WTC11 (cell line): ENCODE measurements at regions not wholly inside any gene's neighbourhood (a gene's known extent, or its start where the extent isn't known, plus 50 kb on each side); places are given as distances from the start of the nearest gene placed in this dataset.

ENCODE experiments used
- ATAC-seq: fragments of 200-7000 bp; cut with Tn5 transposase; 2 replicates; pipeline ENCODE4 v1.10.0; 2021; ENCODE audit warnings: mild to moderate bottlenecking, moderate library complexity
- CTCF ChIA-PET: fragments of 300-600 bp; sonication (Branson Sonifier 250); formaldehyde crosslinking; loops from one replicate; lab custom pipeline; 2021; ENCODE audit warnings: antibody characterized with exemption; lab: Charles Lee
- POLR2A ChIA-PET: fragments of 350-600 bp; sonication (Branson Sonifier 250); formaldehyde crosslinking; loops from one replicate; lab custom pipeline; 2021; ENCODE audit warnings: antibody characterized with exemption; lab: Charles Lee
- DNase-seq: peaks from one replicate; pipeline ENCODE4 v3.0.0; 2021; ENCODE audit warnings: low spot score
- H3K27ac Mint-ChIP-seq: 2 replicates; pipeline ENCODE4 v1.8.0; 2021; ENCODE audit warnings: mixed read lengths
- H3K27me3 Mint-ChIP-seq: 2 replicates; pipeline ENCODE4 v1.8.0; 2021; ENCODE audit warnings: low read depth, mild to moderate bottlenecking, moderate library complexity, mixed read lengths
- H3K36me3 Mint-ChIP-seq: 2 replicates; pipeline ENCODE4 v1.8.0; 2021; ENCODE audit warnings: mixed read lengths
- H3K4me1 Mint-ChIP-seq: 2 replicates; pipeline ENCODE4 v1.8.0; 2022; ENCODE audit warnings: mixed read lengths
- H3K4me3 Mint-ChIP-seq: 2 replicates; pipeline ENCODE4 v1.8.0; 2021; ENCODE audit warnings: mild to moderate bottlenecking, moderate library complexity, mixed read lengths
- H3K9me3 Mint-ChIP-seq: 2 replicates; pipeline ENCODE4 v1.8.0; 2021; ENCODE audit warnings: mixed read lengths
- ATF6 ChIP-seq: sonication (generic); formaldehyde crosslinking; IDR thresholded peaks from 2 replicates; pipeline ENCODE4 v1.8.1; 2023; ENCODE audit warnings: mild to moderate bottlenecking, missing genetic modification reagents
- CTCF ChIP-seq: fragments of 200-600 bp; IDR thresholded peaks from 2 replicates; pipeline ENCODE4 v1.8.0; 2022; ENCODE audit warnings: antibody characterized with exemption
- FOXP1 ChIP-seq: sonication (generic); formaldehyde crosslinking; IDR thresholded peaks from 2 replicates; pipeline ENCODE4 v1.8.0; 2022; ENCODE audit warnings: missing genetic modification reagents, mild to moderate bottlenecking, moderate library complexity, borderline replicate concordance
- KAT7 ChIP-seq: sonication (generic); formaldehyde crosslinking; IDR thresholded peaks from 2 replicates; pipeline ENCODE4 v1.8.1; 2023; ENCODE audit warnings: missing genetic modification reagents, mild to moderate bottlenecking, borderline replicate concordance
- NFE2L1 ChIP-seq: sonication (generic); formaldehyde crosslinking; IDR thresholded peaks from 2 replicates; pipeline ENCODE4 v1.8.1; 2023; ENCODE audit warnings: missing genetic modification reagents
- NR1H2 ChIP-seq: sonication (generic); formaldehyde crosslinking; IDR thresholded peaks from 2 replicates; pipeline ENCODE4 v1.9.0; 2021; ENCODE audit warnings: mild to moderate bottlenecking, moderate library complexity, missing genetic modification reagents
- OVOL2 ChIP-seq: fragments of 250-450 bp; sonication (Bioruptor Pico); IDR thresholded peaks from 2 replicates; pipeline ENCODE4 v1.9.0; 2021; ENCODE audit warnings: mild to moderate bottlenecking, borderline replicate concordance
- SMAD4 ChIP-seq: sonication (generic); formaldehyde crosslinking; IDR thresholded peaks from 2 replicates; pipeline ENCODE4 v1.8.0; 2022; ENCODE audit warnings: mild to moderate bottlenecking, missing genetic modification reagents
- TP53 ChIP-seq: sonication (generic); formaldehyde crosslinking; IDR thresholded peaks from 2 replicates; pipeline ENCODE4 v1.8.1; 2023; ENCODE audit warnings: mild to moderate bottlenecking, missing genetic modification reagents
- ZBTB21 ChIP-seq: sonication (generic); formaldehyde crosslinking; IDR thresholded peaks from 2 replicates; pipeline ENCODE4 v1.8.1; 2023; ENCODE audit warnings: mild to moderate bottlenecking, missing genetic modification reagents, borderline replicate concordance
- ZNF263 ChIP-seq: sonication (generic); formaldehyde crosslinking; IDR thresholded peaks from 2 replicates; pipeline ENCODE4 v1.8.1; 2022; ENCODE audit warnings: low read depth, mild to moderate bottlenecking, moderate library complexity, missing genetic modification reagents
- ZNF317 ChIP-seq: sonication (generic); formaldehyde crosslinking; IDR thresholded peaks from 2 replicates; pipeline ENCODE4 v1.8.1; 2023; ENCODE audit warnings: low read depth, mild to moderate bottlenecking, moderate library complexity, missing genetic modification reagents, borderline replicate concordance
- ZNF425 ChIP-seq: fragments of 250-450 bp; sonication (Bioruptor Pico); conservative IDR thresholded peaks from 2 replicates; pipeline ENCODE4 v1.9.0; 2021; ENCODE audit warnings: mild to moderate bottlenecking
- ZSCAN18 ChIP-seq: fragments of 250-450 bp; sonication (Bioruptor Pico); IDR thresholded peaks from 2 replicates; pipeline ENCODE4 v2.1.2; 2022; ENCODE audit warnings: mild to moderate bottlenecking, moderate library complexity
- TF ChIP-seq, protein P1 (sequence below): fragments of 250-450 bp; sonication (Bioruptor Pico); IDR thresholded peaks from 2 replicates; pipeline ENCODE4 v1.9.0; 2021; ENCODE audit warnings: mild to moderate bottlenecking
- TF ChIP-seq, protein P2 (sequence below): sonication (generic); formaldehyde crosslinking; IDR thresholded peaks from 2 replicates; pipeline ENCODE4 v1.8.1; 2022; ENCODE audit warnings: mild to moderate bottlenecking, moderate library complexity, missing genetic modification reagents

DNA sequence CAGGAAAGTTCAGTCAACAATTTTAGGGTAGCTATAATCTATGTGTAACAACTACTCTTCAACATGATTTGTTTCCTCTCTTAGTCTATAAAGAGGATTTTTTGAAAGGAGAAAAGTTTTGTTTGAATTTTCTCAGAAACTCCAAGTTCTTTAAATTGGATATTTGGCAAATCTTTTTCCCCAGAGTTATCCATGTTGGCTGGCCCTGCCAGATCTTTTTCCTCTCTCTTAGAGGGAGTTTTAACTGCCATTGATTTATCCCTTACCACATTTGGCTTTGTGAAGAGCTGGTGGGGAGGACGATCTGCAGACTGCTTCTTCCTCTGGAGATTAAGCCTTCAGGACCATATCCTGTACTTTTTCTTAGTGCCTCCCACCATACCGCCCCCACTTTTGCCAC is 64.9 kb upstream of the ROPN1 start:
- H3K27ac Mint-ChIP-seq, result no peak overlapping the region
- ATAC-seq, result no peak
- TF ChIP-seq CTCF (no peak), ZNF263 (CRISPR knock-in tag) (no peak), TP53 (CRISPR knock-in tag) (no peak), OVOL2 (CRISPR knock-in tag) (no peak), ATF6 (CRISPR knock-in tag) (no peak), ZBTB21 (CRISPR knock-in tag) (no peak), SMAD4 (CRISPR knock-in tag) (no peak), ZNF425 (no peak)
- TF ChIP-seq, protein P1, sequence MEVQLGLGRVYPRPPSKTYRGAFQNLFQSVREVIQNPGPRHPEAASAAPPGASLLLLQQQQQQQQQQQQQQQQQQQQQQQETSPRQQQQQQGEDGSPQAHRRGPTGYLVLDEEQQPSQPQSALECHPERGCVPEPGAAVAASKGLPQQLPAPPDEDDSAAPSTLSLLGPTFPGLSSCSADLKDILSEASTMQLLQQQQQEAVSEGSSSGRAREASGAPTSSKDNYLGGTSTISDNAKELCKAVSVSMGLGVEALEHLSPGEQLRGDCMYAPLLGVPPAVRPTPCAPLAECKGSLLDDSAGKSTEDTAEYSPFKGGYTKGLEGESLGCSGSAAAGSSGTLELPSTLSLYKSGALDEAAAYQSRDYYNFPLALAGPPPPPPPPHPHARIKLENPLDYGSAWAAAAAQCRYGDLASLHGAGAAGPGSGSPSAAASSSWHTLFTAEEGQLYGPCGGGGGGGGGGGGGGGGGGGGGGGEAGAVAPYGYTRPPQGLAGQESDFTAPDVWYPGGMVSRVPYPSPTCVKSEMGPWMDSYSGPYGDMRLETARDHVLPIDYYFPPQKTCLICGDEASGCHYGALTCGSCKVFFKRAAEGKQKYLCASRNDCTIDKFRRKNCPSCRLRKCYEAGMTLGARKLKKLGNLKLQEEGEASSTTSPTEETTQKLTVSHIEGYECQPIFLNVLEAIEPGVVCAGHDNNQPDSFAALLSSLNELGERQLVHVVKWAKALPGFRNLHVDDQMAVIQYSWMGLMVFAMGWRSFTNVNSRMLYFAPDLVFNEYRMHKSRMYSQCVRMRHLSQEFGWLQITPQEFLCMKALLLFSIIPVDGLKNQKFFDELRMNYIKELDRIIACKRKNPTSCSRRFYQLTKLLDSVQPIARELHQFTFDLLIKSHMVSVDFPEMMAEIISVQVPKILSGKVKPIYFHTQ (CRISPR knock-in tag), result no peak
- TF ChIP-seq, protein P2, sequence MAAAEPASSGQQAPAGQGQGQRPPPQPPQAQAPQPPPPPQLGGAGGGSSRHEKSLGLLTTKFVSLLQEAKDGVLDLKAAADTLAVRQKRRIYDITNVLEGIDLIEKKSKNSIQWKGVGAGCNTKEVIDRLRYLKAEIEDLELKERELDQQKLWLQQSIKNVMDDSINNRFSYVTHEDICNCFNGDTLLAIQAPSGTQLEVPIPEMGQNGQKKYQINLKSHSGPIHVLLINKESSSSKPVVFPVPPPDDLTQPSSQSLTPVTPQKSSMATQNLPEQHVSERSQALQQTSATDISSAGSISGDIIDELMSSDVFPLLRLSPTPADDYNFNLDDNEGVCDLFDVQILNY, result no peak
- peaks cover 16% of the 10 kb centered on the region for H3K9me3 Mint-ChIP-seq
- ChIA-PET CTCF (interaction anchor here (0.6 to 3.3 kb wide), 2 partner anchors 24 to 485 kb away, joined by 3 to 10 read pairs; partner anchors contain the start of gene KALRN), POLR2A (no interaction called here)
- H3K4me3 Mint-ChIP-seq, result no peak overlapping the region
- peaks cover 9% of the 10 kb centered on the region; the same call in 1 of the 2 replicates for H3K36me3 Mint-ChIP-seq
- H3K4me1 Mint-ChIP-seq, result peaks cover 6% of the 10 kb centered on the region
- peaks cover 7% of the 10 kb centered on the region for H3K27me3 Mint-ChIP-seq
- DNase-seq, result no peak

DNA sequence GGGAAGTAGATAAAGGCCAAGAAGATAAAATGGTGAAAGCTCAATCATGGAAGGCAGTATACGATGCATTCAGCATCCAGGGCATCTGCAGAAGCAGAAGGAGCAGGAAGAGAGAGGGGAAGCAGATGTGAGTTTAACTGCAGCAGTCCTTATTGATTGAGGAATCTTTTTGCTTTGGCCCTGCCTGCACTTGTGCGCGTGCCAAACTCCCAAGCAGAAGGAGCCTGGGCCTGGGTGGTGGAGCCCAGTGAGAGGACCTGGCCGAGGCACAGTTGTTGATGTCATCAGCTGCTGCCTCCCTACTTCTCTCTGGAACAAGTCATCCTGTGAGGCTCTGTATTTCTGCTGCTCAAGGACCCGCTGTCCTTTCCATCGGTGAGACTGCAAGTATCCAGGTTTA is 65.5 kb upstream of the ROPN1 start:
- ChIA-PET POLR2A (no interaction called here), CTCF (interaction anchor here (3.3 kb wide), 1 partner anchor 24 kb away, joined by 10 read pairs; the partner anchor contains the start of gene KALRN)
- Mint-ChIP-seq H3K4me1 (peaks cover 6% of the 10 kb centered on the region), H3K4me3 (no peak overlapping the region), H3K9me3 (peaks cover 16% of the 10 kb centered on the region), H3K36me3 (peaks cover 9% of the 10 kb centered on the region; the same call in 1 of the 2 replicates), H3K27me3 (peaks cover 7% of the 10 kb centered on the region), H3K27ac (no peak overlapping the region)
- no peak for DNase-seq
- no peak for ATAC-seq
- TF ChIP-seq ZSCAN18 (CRISPR knock-in tag), result no peak
- TF ChIP-seq NR1H2, result no peak
- TF ChIP-seq, protein P2, result no peak
- TF ChIP-seq NFE2L1 (CRISPR knock-in tag), result no peak
- TF ChIP-seq KAT7 (CRISPR knock-in tag), result no peak
- TF ChIP-seq ZNF317 (CRISPR knock-in tag), result no peak
- no peak for TF ChIP-seq FOXP1 (CRISPR knock-in tag)
